CD4-positive, alpha-beta T cell treated with Interleukin-17A for 4 hours (primary cell): ENCODE measurements at regions not wholly inside any gene's neighbourhood (a gene's known extent, or its start where the extent isn't known, plus 50 kb on each side); places are given as distances from the start of the nearest gene placed in this dataset.

Experiments used
- DNase-seq: peaks from one replicate; pipeline ENCODE4 v3.0.0-alpha.2; 2020; ENCODE audit warnings: mixed read lengths

DNA sequence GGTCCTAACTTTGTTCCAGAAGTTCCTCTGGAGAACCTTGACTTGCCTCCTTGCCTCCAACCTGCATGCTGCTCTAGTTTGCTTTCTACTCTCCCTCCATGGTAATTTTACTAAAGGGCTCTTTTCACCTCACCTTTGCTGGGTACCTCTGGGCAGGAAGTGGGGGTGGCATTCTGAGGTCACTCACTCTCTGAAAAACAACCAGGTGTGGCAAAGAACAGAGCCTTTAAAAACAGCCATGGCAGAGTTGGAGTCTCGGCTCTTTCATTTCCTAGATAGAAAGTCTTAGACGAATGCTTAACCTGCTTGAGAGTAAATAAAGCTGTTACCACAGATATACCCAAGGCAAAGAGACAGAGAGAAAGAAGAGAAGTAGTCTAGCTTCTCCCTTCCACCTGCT lies 827.9 kb downstream of the BCL11B start:
- DNase-seq: peak; percentile 68

DNA sequence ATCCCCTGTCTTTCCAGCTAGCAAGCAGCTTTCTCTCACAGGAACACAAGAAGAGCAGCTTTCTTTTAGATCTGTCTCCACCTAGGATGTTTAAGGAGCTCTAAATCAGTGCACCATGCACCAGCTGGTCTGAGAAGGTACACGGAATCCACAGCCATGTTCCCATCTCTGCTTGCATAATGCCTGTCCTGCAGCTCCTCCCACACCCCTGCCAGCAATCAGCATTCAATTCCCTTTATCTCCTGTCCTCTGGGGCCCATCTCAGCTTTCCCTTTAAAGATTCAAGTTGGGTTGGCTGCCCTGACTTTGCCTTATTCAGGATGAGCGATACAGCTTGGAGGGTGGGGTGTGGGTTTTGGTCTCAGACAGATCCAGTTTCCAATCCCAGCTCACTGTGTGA lies 826.3 kb downstream of the BCL11B start:
- no peak for DNase-seq

- no peak for DNase-seq
Observed at GRCh38 chr14:98446508-98446907, 825.5 kb downstream of the BCL11B start.

DNA sequence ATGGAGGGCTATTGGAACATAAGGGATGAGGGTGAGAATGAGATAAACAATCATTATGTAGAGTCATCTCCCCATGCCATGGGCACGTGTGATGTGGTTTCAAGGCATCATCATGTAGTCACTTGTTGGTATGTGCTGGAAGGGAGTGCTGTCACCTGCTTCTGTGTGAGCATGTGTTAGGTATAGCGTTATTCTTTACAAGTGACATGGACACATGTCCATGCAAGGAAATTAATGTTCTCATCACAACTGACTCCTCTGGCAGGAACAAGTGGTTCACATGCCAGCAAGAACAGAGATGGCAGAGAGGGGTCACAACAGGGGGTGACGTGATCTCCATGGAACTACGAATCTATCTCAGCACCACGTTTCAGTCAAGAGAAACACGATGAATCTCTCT lies 815.8 kb downstream of the BCL11B start:
- no peak for DNase-seq

DNA sequence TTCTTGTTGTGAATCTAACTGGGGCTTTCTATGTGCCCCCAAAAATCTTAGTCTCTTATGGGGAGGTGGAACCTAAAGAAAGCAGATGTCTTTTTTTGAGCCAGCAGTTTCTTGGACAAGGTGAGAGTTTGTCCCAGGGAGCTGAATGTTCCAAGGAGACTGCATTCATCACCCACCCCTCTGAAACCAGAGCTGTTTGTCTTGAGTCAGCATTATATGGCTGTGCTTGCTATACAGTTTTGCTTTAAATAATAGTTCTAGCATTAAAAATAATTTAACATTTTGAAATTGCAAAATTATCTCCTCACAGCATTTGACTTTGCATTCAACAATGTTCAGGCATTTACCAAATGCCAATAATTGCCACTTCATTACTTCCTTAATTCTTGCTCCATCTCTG lies 813.3 kb downstream of the BCL11B start:
- no peak for DNase-seq

GRCh38 chr14:98462908-98463307 lies 809.1 kb downstream of the BCL11B start:
- DNase-seq: no peak

GRCh38 chr14:98466807-98467206 lies 805.2 kb downstream of the BCL11B start:
- DNase-seq: no peak

- DNase-seq: no peak
Observed at GRCh38 chr14:98470663-98471062, 801.3 kb downstream of the BCL11B start.

DNA sequence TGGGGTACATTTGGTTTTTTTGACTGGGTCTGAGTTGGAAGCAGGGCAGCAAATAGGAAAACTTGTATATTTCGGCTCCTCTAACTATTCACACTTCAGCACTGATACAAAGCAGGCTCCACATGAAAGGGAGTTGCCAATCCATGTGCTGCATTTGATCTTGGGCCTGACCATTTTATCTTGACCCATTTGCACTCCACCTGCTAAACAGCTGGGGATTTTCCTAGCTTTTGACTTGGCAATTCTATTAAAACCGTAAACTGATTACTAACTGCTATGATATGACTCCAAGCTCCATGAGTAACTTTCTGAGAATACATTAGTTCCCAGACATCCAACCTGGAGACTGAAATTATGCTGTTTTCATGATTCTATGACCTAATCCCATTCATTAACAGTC lies 797.1 kb downstream of the BCL11B start:
- no peak for DNase-seq

- DNase-seq: no peak
Observed at GRCh38 chr14:98477935-98478334, 794.1 kb downstream of the BCL11B start.

DNA sequence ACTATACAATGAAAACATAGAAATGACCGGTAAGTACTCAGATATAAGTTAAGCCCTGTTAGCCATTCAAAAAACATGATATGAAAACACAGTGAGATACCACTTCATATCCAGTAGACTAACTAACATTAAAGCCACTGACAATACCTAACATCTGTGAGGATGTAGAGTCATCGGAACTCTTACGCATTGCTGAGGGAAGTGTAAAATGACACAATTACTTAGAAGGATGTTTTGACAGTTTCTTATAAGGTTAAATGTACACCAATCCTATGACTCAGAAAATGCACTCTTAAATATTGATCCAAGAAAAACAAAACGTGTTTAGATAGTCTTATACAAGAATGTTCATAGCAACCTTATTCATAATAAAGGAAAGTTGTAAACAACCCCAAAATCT lies 782.9 kb downstream of the BCL11B start:
- DNase-seq: no peak

GRCh38 chr14:98494582-98494981 lies 777.4 kb downstream of the BCL11B start:
- no peak for DNase-seq

DNA sequence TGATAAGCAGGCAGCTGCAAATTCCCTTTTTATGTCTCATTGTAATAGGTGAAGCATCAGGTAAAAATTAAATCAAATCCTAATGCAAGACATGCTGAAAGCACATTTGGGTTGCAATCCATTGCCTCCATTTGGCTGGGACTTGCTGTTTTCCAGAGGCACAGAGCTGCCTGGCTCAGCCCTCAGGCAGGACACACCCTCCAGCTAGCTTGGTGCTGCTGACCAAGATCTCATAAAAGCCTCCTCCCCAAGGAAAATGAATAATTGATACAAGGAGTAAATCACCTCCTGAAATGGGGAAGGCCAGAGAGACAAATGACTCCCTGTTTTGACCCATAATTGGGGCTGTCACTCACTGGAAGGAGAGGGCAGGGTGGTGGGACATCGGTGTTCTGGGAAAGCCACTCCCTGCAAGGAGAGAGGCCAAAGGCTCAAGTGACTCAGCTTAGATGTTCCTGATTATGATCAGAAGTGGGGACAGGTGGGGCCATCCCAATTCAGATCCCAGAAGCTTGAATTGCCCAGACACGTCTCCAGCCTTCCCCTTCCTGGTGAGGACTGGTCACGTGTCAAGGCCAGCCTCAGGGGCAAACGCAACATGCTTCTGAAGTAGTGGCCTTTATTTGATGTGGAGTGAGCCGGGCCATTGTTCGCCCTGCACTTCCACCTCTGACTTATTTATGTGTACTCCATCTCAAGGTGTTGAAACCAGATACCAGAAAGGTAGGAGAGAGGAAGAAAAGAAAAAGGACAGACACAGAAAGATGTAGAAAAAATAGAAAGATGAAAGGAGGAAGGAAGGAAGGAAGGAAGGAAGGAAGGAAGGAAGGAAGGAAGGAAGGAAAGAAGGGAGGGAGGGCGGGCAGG lies 773.7 kb downstream of the BCL11B start:
- DNase-seq: no peak

GRCh38 chr14:98501335-98501734 lies 770.7 kb downstream of the BCL11B start:
- DNase-seq: no peak

DNA sequence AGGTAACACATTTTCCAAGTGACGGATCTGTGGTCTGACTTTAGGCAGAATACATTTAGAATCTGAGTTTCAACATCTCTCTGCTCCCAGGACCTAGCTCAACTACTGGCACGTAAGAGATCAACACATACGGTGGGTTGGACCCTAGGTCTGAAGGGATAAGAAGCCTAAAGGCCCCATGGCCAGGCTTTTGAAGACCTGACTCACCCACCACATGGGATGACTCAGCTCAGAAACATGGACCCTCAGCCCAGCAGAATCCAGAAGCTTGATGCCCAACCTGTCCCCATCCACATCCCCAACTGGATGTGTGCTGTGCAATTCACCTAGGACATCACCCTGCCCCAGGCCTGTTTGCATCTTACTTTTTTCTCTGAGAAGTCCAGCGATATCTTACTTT lies 770.2 kb downstream of the BCL11B start:
- DNase-seq: no peak

- no peak for DNase-seq
Observed at GRCh38 chr14:98503086-98503815, 768.7 kb downstream of the BCL11B start.

DNA sequence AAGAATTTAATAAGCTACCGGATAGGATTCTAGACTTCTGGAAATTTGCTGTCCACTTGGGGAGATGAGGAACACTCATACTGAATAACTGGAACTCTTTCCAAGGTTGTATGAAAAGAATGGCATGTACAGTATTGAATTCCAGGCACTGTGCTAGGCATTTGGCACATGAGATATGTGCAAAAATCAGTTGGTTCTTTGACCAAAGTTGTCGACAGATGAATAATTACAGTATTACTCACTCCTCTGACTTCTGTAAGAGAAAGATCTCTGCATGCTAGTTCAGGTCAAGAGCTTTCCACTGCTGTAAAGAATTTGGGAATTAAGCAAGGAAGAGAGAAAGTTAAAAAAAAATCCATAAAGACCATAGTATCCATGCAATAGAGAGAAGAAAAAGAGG lies 764.7 kb downstream of the BCL11B start:
- DNase-seq: no peak

DNA sequence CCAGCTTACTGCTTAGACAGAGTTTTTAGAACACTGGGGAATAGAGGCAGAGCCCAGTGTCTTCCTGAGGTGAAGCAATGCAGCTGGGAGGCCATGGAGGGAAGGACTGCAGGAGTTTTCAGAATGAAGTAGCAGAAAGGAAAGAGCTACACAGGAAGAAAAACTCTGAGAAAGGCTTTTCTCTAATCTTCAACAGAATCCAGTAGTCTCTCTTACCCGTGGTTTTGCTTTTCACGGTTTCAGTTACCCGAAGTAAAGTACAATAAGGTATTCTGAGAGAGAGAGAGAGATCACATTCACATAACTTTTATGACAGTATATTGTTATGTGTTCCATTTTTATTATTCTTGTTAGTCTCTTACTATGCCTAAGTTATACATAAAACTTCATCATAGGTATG lies 761.6 kb downstream of the BCL11B start:
- no peak for DNase-seq

GRCh38 chr14:98512501-98513251 lies 759.3 kb downstream of the BCL11B start:
- DNase-seq: peak; percentile 16

- DNase-seq: no peak
Observed at GRCh38 chr14:98513558-98513957, 758.4 kb downstream of the BCL11B start.

GRCh38 chr14:98514016-98514415 lies 758.0 kb downstream of the BCL11B start:
- DNase-seq: no peak

- DNase-seq: no peak
Observed at GRCh38 chr14:98536256-98536655, 735.7 kb downstream of the BCL11B start.

GRCh38 chr14:98542316-98542715 lies 729.7 kb downstream of the BCL11B start:
- DNase-seq: no peak

GRCh38 chr14:98543074-98543473 lies 728.9 kb downstream of the BCL11B start:
- DNase-seq: no peak
